PC-9 (cell line): ENCODE measurements at regions not wholly inside any gene's neighbourhood (a gene's known extent, or its start where the extent isn't known, plus 50 kb on each side); places are given as distances from the start of the nearest gene placed in this dataset.

Experiments used
- EZH2 ChIP-seq: fragments of 200-600 bp; sonication (generic); IDR thresholded peaks from 2 replicates; pipeline ENCODE4 v1.8.0; 2017; ENCODE audit warnings: antibody characterized with exemption, low read depth
- TF ChIP-seq, protein P1 (sequence below): fragments of 200-600 bp; sonication (generic); conservative IDR thresholded peaks from 2 replicates; pipeline ENCODE4 v1.6.1; 2017; ENCODE audit warnings: mixed run types, antibody characterized with exemption, mild to moderate bottlenecking, moderate library complexity

DNA sequence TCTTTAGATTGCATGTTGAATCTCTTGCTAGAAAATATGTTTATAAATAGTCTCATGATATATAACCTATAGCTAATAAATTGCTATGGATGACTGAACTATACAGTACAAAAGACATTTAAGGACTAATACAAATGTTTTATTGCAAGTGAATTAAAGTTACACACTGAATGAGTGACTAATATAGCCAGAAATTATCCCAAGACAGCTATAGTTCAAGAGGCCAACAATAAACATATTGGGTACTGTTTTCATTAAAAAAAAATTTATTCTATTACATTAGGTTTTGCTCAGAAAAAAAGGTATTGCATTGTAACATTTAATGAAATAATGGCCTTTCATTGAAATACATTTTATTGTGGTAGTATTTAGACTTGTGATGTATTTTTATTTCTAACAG lies 819.1 kb downstream of the TRIML1 start:
- TF ChIP-seq EZH2 = no peak
- TF ChIP-seq, protein P1, sequence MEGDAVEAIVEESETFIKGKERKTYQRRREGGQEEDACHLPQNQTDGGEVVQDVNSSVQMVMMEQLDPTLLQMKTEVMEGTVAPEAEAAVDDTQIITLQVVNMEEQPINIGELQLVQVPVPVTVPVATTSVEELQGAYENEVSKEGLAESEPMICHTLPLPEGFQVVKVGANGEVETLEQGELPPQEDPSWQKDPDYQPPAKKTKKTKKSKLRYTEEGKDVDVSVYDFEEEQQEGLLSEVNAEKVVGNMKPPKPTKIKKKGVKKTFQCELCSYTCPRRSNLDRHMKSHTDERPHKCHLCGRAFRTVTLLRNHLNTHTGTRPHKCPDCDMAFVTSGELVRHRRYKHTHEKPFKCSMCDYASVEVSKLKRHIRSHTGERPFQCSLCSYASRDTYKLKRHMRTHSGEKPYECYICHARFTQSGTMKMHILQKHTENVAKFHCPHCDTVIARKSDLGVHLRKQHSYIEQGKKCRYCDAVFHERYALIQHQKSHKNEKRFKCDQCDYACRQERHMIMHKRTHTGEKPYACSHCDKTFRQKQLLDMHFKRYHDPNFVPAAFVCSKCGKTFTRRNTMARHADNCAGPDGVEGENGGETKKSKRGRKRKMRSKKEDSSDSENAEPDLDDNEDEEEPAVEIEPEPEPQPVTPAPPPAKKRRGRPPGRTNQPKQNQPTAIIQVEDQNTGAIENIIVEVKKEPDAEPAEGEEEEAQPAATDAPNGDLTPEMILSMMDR = no peak
